HepG2 (cell line): ENCODE measurements at regions not wholly inside any gene's neighbourhood (a gene's known extent, or its start where the extent isn't known, plus 50 kb on each side); places are given as distances from the start of the nearest gene placed in this dataset.
A peak's percentile ranks its signal among the peaks of the same experiment; 100 is the strongest.

Experiments used
- ARID2 ChIP-seq: sonication (generic); formaldehyde crosslinking; IDR thresholded peaks from 2 replicates; pipeline ENCODE4 v1.8.1; 2022; ENCODE audit warnings: mild to moderate bottlenecking, missing genetic modification reagents, borderline replicate concordance
- CC2D1A ChIP-seq: sonication (generic); formaldehyde crosslinking; IDR thresholded peaks from 2 replicates; pipeline ENCODE4 v1.8.1; 2023; ENCODE audit warnings: mild to moderate bottlenecking, missing genetic modification reagents
- DPF2 ChIP-seq: sonication (generic); formaldehyde crosslinking; IDR thresholded peaks from 2 replicates; pipeline ENCODE4 v1.4.0; 2020; ENCODE audit warnings: mild to moderate bottlenecking, low read depth, missing genetic modification reagents, borderline replicate concordance
- HOXD1 ChIP-seq: sonication (generic); formaldehyde crosslinking; IDR thresholded peaks from 2 replicates; pipeline ENCODE4 v1.5.0; 2020; ENCODE audit warnings: missing genetic modification reagents
- RBM22 ChIP-seq: fragments of 200-400 bp; formaldehyde crosslinking; optimal IDR thresholded peaks from 2 replicates; pipeline ENCODE3; 2017; ENCODE audit warnings: mild to moderate bottlenecking, low read length, moderate library complexity
- RCOR2 ChIP-seq: IDR thresholded peaks from 2 replicates; pipeline ENCODE4 v1.6.1; 2016; ENCODE audit warnings: missing biosample characterization, missing genetic modification reagents
- TBL1XR1 ChIP-seq: fragments of 150-350 bp; IDR thresholded peaks from 2 replicates; pipeline ENCODE4 v1.6.1; 2014; ENCODE audit warnings: borderline replicate concordance, low read length; ENCODE audit not compliant: partially characterized antibody
- TCF7 ChIP-seq: sonication (generic); IDR thresholded peaks from 2 replicates; pipeline ENCODE4 v1.6.1; 2016; ENCODE audit warnings: antibody characterized with exemption, low read depth
- ZBTB3 ChIP-seq: sonication (generic); formaldehyde crosslinking; IDR thresholded peaks from 2 replicates; pipeline ENCODE4 v1.4.0; 2020; ENCODE audit warnings: low read depth, mild to moderate bottlenecking, moderate library complexity, missing genetic modification reagents, borderline replicate concordance
- ZC3H13 ChIP-seq: sonication (generic); formaldehyde crosslinking; IDR thresholded peaks from 2 replicates; pipeline ENCODE4 v1.8.1; 2023; ENCODE audit warnings: mild to moderate bottlenecking, missing genetic modification reagents, moderate library complexity
- ZNF160 ChIP-seq: sonication (generic); formaldehyde crosslinking; IDR thresholded peaks from 2 replicates; pipeline ENCODE4 v1.8.0; 2022; ENCODE audit warnings: mild to moderate bottlenecking, inconsistent platforms, missing genetic modification reagents
- ZNF264 ChIP-seq: sonication (generic); formaldehyde crosslinking; IDR thresholded peaks from 2 replicates; pipeline ENCODE4 v1.4.0; 2020; ENCODE audit warnings: missing genetic modification reagents
- ZNF556 ChIP-seq: sonication (generic); formaldehyde crosslinking; IDR thresholded peaks from 2 replicates; pipeline ENCODE4 v1.4.0; 2020; ENCODE audit warnings: mild to moderate bottlenecking, missing genetic modification reagents, borderline replicate concordance
- ZNF558 ChIP-seq: sonication (generic); formaldehyde crosslinking; IDR thresholded peaks from 2 replicates; pipeline ENCODE4 v1.9.0; 2022; ENCODE audit warnings: mild to moderate bottlenecking, missing genetic modification reagents, borderline replicate concordance
- TF ChIP-seq, protein P1 (sequence below): sonication (generic); formaldehyde crosslinking; IDR thresholded peaks from 2 replicates; pipeline ENCODE4 v1.8.1; 2023; ENCODE audit warnings: missing genetic modification reagents, inconsistent platforms, borderline replicate concordance
- TF ChIP-seq, protein P2 (sequence below): sonication (generic); formaldehyde crosslinking; IDR thresholded peaks from 2 replicates; pipeline ENCODE4 v1.5.0; 2020; ENCODE audit warnings: mild to moderate bottlenecking, missing genetic modification reagents, borderline replicate concordance
- TF ChIP-seq, protein P3 (sequence below): sonication (generic); formaldehyde crosslinking; IDR thresholded peaks from 2 replicates; pipeline ENCODE4 v1.4.0; 2020; ENCODE audit warnings: low read depth, mild to moderate bottlenecking, missing genetic modification reagents
- TF ChIP-seq, protein P4 (sequence below): sonication (generic); IDR thresholded peaks from 2 replicates; pipeline ENCODE4 v1.6.1; 2016; ENCODE audit warnings: low read depth, borderline replicate concordance
- TF ChIP-seq, protein P5 (sequence below): IDR thresholded peaks from 2 replicates; pipeline ENCODE4 v1.6.1; 2016; ENCODE audit warnings: control low read depth

DNA sequence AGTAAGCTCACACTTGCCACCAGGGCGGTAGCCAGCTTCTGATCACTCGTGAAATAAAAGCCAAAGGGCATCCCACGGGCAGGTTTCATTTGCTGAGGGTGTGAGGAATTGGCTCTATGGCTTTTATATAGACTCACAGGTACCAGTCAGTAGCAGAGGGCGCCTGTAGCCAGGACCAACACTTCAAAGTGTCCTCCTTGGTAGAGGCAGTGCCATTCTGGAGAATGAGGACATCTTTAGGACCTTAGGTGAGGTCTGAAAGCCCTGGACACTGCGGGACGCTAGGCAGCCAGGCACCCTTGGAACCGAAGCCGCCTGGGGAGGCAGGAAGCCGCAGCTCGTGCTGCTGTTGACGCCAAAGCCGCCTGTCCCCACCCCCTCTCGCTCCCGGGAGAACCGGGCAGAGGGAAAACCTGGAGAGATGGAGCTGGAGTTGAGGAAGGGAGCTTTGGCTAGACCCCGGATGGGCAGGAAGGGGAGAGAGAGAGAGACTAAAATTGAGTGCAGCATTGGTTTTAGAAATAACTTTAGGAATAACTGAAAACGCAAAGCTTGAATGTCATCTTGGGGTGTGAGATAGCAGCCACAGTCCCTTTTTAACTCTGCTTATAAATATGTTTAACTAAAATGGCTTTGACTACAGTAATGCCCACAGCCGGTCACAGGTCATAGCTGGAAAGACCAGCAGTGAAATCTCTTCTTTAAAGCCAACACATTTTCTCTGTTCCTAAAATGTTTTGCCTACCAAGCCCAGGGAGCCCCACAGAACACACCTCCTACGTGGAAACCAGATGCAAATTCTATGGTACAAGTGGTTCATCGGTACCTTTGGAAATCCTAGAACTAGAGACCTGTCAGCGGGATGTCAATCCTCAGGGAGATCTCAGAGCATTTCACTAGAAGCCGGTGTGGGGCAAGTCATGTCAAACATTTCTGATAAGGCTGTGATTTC is 128.5 kb upstream of the CDYL start (continued):
- TF ChIP-seq, protein P1, sequence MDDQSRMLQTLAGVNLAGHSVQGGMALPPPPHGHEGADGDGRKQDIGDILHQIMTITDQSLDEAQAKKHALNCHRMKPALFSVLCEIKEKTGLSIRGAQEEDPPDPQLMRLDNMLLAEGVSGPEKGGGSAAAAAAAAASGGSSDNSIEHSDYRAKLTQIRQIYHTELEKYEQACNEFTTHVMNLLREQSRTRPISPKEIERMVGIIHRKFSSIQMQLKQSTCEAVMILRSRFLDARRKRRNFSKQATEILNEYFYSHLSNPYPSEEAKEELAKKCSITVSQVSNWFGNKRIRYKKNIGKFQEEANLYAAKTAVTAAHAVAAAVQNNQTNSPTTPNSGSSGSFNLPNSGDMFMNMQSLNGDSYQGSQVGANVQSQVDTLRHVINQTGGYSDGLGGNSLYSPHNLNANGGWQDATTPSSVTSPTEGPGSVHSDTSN = no peak
- TF ChIP-seq ZC3H13 (CRISPR knock-in tag) (peak; percentile 67; the same call in 1 of the 2 replicates), ZNF558 (CRISPR knock-in tag) (peak; percentile 88; the same call in 1 of the 2 replicates), ZBTB3 (CRISPR knock-in tag) (no peak), ZNF160 (CRISPR knock-in tag) (peak; percentile 54; the same call in 1 of the 2 replicates), ARID2 (no peak; the same call in 1 of the 2 replicates), HOXD1 (no peak), RBM22 (no peak), DPF2 (CRISPR knock-in tag) (0 out of 2 replicates have a peak, but pooled peaks have one; percentile 31), CC2D1A (peak; percentile 49; the same call in 1 of the 2 replicates), TBL1XR1 (no peak), ZNF556 (peak; percentile 74; the same call in 1 of the 2 replicates), TCF7 (no peak), ZNF264 (no peak; the same call in 1 of the 2 replicates), RCOR2 (CRISPR knock-in tag) (0 out of 2 replicates have a peak, but pooled peaks have one; percentile 58)
- TF ChIP-seq, protein P2, sequence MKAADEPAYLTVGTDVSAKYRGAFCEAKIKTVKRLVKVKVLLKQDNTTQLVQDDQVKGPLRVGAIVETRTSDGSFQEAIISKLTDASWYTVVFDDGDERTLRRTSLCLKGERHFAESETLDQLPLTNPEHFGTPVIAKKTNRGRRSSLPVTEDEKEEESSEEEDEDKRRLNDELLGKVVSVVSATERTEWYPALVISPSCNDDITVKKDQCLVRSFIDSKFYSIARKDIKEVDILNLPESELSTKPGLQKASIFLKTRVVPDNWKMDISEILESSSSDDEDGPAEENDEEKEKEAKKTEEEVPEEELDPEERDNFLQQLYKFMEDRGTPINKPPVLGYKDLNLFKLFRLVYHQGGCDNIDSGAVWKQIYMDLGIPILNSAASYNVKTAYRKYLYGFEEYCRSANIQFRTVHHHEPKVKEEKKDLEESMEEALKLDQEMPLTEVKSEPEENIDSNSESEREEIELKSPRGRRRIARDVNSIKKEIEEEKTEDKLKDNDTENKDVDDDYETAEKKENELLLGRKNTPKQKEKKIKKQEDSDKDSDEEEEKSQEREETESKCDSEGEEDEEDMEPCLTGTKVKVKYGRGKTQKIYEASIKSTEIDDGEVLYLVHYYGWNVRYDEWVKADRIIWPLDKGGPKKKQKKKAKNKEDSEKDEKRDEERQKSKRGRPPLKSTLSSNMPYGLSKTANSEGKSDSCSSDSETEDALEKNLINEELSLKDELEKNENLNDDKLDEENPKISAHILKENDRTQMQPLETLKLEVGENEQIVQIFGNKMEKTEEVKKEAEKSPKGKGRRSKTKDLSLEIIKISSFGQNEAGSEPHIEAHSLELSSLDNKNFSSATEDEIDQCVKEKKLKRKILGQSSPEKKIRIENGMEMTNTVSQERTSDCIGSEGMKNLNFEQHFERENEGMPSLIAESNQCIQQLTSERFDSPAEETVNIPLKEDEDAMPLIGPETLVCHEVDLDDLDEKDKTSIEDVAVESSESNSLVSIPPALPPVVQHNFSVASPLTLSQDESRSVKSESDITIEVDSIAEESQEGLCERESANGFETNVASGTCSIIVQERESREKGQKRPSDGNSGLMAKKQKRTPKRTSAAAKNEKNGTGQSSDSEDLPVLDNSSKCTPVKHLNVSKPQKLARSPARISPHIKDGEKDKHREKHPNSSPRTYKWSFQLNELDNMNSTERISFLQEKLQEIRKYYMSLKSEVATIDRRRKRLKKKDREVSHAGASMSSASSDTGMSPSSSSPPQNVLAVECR (CRISPR knock-in tag) = peak; percentile 71; the same call in 1 of the 2 replicates
- TF ChIP-seq, protein P3, sequence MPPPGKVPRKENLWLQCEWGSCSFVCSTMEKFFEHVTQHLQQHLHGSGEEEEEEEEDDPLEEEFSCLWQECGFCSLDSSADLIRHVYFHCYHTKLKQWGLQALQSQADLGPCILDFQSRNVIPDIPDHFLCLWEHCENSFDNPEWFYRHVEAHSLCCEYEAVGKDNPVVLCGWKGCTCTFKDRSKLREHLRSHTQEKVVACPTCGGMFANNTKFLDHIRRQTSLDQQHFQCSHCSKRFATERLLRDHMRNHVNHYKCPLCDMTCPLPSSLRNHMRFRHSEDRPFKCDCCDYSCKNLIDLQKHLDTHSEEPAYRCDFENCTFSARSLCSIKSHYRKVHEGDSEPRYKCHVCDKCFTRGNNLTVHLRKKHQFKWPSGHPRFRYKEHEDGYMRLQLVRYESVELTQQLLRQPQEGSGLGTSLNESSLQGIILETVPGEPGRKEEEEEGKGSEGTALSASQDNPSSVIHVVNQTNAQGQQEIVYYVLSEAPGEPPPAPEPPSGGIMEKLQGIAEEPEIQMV (CRISPR knock-in tag) = 0 out of 2 replicates have a peak, but pooled peaks have one; percentile 61
- TF ChIP-seq, protein P4, sequence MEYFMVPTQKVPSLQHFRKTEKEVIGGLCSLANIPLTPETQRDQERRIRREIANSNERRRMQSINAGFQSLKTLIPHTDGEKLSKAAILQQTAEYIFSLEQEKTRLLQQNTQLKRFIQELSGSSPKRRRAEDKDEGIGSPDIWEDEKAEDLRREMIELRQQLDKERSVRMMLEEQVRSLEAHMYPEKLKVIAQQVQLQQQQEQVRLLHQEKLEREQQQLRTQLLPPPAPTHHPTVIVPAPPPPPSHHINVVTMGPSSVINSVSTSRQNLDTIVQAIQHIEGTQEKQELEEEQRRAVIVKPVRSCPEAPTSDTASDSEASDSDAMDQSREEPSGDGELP = no peak
- TF ChIP-seq, protein P5, sequence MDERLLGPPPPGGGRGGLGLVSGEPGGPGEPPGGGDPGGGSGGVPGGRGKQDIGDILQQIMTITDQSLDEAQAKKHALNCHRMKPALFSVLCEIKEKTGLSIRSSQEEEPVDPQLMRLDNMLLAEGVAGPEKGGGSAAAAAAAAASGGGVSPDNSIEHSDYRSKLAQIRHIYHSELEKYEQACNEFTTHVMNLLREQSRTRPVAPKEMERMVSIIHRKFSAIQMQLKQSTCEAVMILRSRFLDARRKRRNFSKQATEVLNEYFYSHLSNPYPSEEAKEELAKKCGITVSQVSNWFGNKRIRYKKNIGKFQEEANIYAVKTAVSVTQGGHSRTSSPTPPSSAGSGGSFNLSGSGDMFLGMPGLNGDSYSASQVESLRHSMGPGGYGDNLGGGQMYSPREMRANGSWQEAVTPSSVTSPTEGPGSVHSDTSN (CRISPR knock-in tag) = no peak; the same call in 1 of the 2 replicates
